Colonic mucosa (tissue), 4 donors: ENCODE measurements at regions not wholly inside any gene's neighbourhood (a gene's known extent, or its start where the extent isn't known, plus 50 kb on each side); places are given as distances from the start of the nearest gene placed in this dataset.

Experiments
- DNase-seq: peaks from one replicate; pipeline ENCODE4 v3.0.0-alpha.2; 2020
- H3K27ac ChIP-seq: fragments of 200-600 bp; one replicate; pipeline ENCODE4 v1.8.0; 2021
- H3K27me3 ChIP-seq: fragments of 200-600 bp; one replicate; pipeline ENCODE4 v1.8.0; 2021
- H3K36me3 ChIP-seq: fragments of 200-600 bp; one replicate; pipeline ENCODE4 v1.8.0; 2021
- H3K4me1 ChIP-seq: fragments of 200-600 bp; one replicate; pipeline ENCODE4 v1.8.0; 2021; ENCODE audit warnings: mild to moderate bottlenecking
- H3K4me3 ChIP-seq: fragments of 200-600 bp; one replicate; pipeline ENCODE4 v1.8.0; 2021
- H3K9ac ChIP-seq, 2 donors: one replicate each; pipeline ENCODE4 v1.7.0; 2013; ENCODE audit warnings: control low read depth in 2 of 2, low read depth in 2 of 2, low read length in 2 of 2
- H3K9me3 ChIP-seq: fragments of 200-600 bp; one replicate; pipeline ENCODE4 v1.8.0; 2021
- intact Hi-C: fragments of 100-400 bp; cut with DNase I; formaldehyde crosslinking; loops from one replicate; pipeline ENCODE4 v1.14.1; 2022
- TF ChIP-seq, protein P1 (sequence below): fragments of 200-600 bp; IDR thresholded peaks from one replicate; pipeline ENCODE4 v1.8.0; 2022; ENCODE audit warnings: antibody characterized with exemption, mild to moderate bottlenecking
- donor health status: healthy.
- donor health status: DM: no; HTN: no; CAD: no.
- donor health status: DM: no; HTN: no; CAD: no.

DNA sequence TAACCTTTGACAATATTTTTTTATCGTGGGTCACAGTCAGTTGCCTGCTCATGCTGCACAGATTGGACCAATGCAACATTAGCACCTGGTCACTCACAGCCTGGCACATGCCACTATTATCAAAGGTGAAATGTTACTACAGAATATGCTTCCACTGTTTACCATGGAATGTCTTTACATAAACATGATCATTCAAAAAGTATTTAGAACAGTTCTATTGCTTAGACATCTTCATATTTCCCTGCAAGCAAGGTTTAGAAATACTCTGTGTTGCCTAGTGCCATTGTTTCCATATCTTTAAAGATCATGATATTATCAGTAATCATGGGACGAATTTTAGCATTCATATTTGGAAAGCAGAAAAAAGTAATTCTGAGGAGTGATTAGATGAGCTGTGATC lies 179.9 kb upstream of the CHRM2 start:
- H3K4me1 ChIP-seq, result no peaks in the 10 kb centered on the region
- no peak overlapping the region for H3K4me3 ChIP-seq
- H3K27ac ChIP-seq, result no peak overlapping the region
- H3K27me3 ChIP-seq, result no peaks in the 10 kb centered on the region
- no peaks in the 10 kb centered on the region for H3K9me3 ChIP-seq
- TF ChIP-seq, protein P1, sequence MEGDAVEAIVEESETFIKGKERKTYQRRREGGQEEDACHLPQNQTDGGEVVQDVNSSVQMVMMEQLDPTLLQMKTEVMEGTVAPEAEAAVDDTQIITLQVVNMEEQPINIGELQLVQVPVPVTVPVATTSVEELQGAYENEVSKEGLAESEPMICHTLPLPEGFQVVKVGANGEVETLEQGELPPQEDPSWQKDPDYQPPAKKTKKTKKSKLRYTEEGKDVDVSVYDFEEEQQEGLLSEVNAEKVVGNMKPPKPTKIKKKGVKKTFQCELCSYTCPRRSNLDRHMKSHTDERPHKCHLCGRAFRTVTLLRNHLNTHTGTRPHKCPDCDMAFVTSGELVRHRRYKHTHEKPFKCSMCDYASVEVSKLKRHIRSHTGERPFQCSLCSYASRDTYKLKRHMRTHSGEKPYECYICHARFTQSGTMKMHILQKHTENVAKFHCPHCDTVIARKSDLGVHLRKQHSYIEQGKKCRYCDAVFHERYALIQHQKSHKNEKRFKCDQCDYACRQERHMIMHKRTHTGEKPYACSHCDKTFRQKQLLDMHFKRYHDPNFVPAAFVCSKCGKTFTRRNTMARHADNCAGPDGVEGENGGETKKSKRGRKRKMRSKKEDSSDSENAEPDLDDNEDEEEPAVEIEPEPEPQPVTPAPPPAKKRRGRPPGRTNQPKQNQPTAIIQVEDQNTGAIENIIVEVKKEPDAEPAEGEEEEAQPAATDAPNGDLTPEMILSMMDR, result no peak
- H3K36me3 ChIP-seq, result no peaks in the 10 kb centered on the region
- intact Hi-C loops, result no loop called here
- no peak overlapping the region for H3K9ac ChIP-seq
- no peak for DNase-seq

DNA sequence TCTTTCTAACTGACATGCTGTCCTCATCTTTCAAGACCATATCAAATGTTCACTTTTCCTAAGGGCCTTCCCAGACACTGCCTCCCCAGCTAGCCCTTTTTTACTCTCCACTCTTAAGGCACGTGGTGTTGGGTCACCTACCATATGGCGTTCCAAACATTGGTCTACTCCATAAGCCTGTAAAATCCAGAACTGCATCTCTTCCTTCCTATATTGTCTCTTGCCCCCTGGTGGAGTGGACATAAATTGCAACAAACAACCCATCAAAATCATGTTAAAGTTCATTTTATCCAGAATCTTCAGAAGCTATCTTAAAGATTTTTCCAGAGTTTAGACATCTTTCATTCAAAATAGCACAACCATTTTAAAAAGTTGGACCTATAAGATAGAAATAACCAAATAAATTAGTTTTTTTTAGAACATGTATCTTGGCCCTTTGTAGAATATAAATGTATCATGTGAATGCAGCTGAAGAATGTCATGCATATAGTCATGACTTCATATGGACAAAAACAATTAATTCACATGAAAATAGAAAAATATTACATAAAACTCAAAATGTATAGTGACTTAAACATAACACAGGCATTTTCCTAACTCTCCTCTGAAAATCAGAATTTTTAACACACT lies 180.6 kb upstream of the CHRM2 start:
- intact Hi-C loops, result no loop called here
- H3K9me3 ChIP-seq, result no peaks in the 10 kb centered on the region
- H3K4me1 ChIP-seq, result no peaks in the 10 kb centered on the region
- no peak overlapping the region for H3K27ac ChIP-seq
- DNase-seq, result no peak
- no peak overlapping the region for H3K4me3 ChIP-seq
- no peaks in the 10 kb centered on the region for H3K36me3 ChIP-seq
- TF ChIP-seq, protein P1, result peak; percentile 26
- H3K27me3 ChIP-seq, result no peaks in the 10 kb centered on the region
- no peak overlapping the region for H3K9ac ChIP-seq

DNA sequence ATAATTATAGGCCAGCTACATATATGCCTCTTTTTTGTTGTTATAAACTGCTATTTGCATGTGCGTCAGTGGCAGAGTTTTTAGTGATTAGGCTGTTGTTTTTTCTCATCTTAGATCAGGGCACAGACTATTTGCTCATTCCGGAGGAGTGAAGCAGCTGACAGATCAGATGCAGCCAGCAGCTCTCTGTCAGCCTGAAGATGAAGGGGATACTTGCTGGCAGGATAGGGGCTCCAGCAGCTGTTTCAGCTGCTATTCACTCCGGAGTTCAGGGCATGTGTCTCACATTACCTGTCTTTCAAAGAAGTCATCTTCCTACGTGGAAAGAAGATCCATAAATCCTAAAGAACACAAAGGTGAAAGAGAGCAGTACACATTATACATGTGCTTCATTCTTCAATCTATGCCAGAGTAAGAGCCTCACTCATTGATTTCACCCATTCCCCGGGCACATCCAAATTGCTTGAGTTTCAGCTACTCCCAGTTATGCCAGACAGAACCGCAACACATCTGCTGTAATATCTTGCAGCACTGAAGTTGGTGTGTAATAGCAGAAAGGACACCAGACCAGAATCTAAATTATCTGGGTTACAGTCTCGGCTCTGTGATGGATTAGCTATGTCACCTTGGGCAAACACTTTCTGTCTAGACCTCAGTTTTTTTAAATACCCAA lies 182.8 kb upstream of the CHRM2 start:
- Histone ChIP-seq H3K27me3 (no peaks in the 10 kb centered on the region), H3K4me1 (no peaks in the 10 kb centered on the region), H3K36me3 (no peaks in the 10 kb centered on the region), H3K4me3 (no peak overlapping the region), H3K9ac (no peak overlapping the region), H3K27ac (no peak overlapping the region), H3K9me3 (no peaks in the 10 kb centered on the region)
- intact Hi-C loops, result no loop called here
- TF ChIP-seq, protein P1, result no peak
- no peak for DNase-seq

DNA sequence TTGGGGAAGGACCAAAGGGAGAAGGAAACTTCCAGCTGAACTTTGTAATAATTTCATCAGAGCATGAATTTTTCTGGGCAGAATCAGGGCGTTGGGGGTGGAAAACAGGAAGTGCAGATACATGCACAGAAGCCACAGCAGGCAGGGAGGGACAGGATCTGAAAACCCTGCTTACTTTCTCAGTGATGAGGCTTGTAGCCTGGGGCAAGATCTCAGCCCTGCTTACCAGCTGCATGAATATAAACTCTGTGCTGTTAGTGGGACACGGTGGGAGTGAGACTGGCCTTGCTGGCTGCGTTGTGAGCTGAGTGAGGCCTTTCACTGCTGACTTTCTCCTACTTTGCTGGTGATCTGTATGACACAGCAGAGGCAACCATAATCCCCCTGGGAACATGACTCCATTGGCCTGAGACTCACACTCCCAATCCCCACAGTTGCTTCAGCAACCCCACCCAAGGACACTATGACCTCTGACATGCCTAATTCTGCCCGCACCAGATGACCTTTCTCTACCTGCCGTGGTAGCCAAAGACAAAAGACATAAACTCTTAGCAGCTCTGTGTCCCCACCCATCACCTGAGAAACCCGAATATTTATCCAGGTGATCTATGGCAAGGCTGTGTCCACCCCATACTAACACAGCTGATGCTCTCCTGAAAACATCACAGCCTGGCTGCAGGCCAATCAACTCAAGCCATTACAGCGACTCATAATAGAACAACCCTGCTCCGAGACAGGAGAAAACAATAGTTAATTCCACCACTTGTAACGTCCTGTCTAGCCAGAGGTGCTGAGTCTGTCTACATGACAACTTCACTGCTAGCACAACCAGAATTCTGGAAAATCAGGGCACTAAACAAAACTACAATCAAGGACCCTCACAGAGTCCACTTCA lies 190.7 kb upstream of the CHRM2 start:
- no peak for DNase-seq
- TF ChIP-seq, protein P1, result no peak
- Histone ChIP-seq H3K27ac (no peak overlapping the region), H3K4me1 (no peaks in the 10 kb centered on the region), H3K9me3 (no peaks in the 10 kb centered on the region), H3K36me3 (no peaks in the 10 kb centered on the region), H3K4me3 (no peak overlapping the region), H3K9ac (no peak overlapping the region), H3K27me3 (no peaks in the 10 kb centered on the region)
- intact Hi-C loops, result no loop called here

DNA sequence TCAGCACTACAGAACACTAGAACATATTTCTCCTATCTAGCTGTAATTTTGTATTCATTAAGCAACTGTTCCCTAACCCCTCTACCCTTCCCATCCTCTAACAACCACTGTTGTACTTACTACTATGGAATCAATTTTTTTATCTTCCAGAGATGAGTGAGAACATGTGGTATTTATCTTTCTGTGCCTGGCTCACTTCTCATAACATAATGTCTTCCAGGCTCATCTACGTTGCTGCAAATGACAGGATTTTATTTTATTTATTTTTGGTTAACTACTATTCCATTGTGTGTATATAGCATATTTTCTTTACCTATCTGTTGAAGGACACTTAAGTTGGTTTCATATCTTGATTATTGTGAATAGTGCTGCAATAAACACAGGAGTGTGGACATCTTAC lies 200.9 kb upstream of the CHRM2 start:
- H3K9me3 ChIP-seq, result no peaks in the 10 kb centered on the region
- H3K4me3 ChIP-seq, result no peak overlapping the region
- H3K36me3 ChIP-seq, result no peaks in the 10 kb centered on the region
- no peaks in the 10 kb centered on the region for H3K27me3 ChIP-seq
- H3K4me1 ChIP-seq, result no peaks in the 10 kb centered on the region
- no peak overlapping the region for H3K27ac ChIP-seq
- TF ChIP-seq, protein P1, result no peak
- no peak overlapping the region for H3K9ac ChIP-seq
- intact Hi-C loops, result no loop called here
- DNase-seq, result no peak
